HG02759 (cell line): ENCODE measurements at regions not wholly inside any gene's neighbourhood (a gene's known extent, or its start where the extent isn't known, plus 50 kb on each side); places are given as distances from the start of the nearest gene placed in this dataset.
A peak's percentile ranks its signal among the peaks of the same experiment; 100 is the strongest.

ENCODE experiments used
- ATAC-seq: cut with Tn5 transposase; IDR thresholded peaks from one replicate; pipeline ENCODE4 v1.9.1; 2021; ENCODE audit warnings: mild to moderate bottlenecking, moderate library complexity; ENCODE audit not compliant: unreplicated experiment

GRCh38 chr2:37541516-37541915 lies 129.9 kb downstream of the CDC42EP3 start:
- no peak for ATAC-seq

GRCh38 chr2:37543999-37544557 lies 127.4 kb downstream of the CDC42EP3 start:
- no peak for ATAC-seq

GRCh38 chr2:37544591-37545031 lies 126.8 kb downstream of the CDC42EP3 start:
- ATAC-seq: no peak

DNA sequence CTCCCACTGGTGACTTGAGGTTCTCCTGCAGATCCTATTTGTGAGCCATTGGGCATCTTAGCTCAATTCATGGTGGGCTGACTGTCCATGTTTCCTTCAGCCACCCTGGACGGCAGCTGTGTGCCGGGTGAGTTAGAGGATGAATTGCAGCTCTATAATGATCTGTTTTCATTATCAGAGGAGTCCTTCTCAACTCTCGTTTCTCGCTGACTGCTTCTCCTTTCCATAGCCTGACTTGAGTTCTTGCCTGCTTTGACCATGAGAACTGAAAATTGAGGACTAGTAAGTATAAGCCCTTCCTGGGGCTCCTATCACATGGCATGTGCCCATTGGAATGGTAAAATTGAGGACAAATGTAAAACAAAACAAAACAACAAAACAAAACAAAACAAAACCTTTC lies 121.8 kb downstream of the CDC42EP3 start:
- ATAC-seq: no peak

GRCh38 chr2:37550190-37550589 lies 121.3 kb downstream of the CDC42EP3 start:
- ATAC-seq: no peak

- ATAC-seq: no peak
These were observed 119.7 kb downstream of the CDC42EP3 start for GRCh38 chr2:37551783-37552182.

DNA sequence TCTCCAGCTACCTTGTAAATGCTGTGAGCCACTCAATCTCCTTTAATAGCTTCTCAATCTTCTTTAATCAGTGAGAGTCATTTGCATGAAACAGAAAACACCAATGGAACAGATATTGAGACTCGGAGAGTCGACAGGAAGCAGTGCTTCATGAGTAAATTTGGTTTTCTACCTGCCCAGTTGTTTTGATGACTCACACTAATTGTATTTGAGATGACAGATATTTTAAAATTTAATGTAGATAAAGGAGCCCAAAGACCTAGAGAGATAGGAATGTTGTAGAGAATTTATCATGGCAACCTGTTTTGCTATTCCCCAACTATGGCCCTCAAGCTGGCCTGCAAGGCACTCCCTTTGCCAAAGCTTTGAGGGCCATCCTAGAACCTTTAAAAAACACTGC lies 119.1 kb downstream of the CDC42EP3 start:
- no peak for ATAC-seq

GRCh38 chr2:37553411-37554154 lies 117.9 kb downstream of the CDC42EP3 start:
- ATAC-seq: no peak

GRCh38 chr2:37554155-37554510 lies 117.3 kb downstream of the CDC42EP3 start:
- ATAC-seq: no peak

DNA sequence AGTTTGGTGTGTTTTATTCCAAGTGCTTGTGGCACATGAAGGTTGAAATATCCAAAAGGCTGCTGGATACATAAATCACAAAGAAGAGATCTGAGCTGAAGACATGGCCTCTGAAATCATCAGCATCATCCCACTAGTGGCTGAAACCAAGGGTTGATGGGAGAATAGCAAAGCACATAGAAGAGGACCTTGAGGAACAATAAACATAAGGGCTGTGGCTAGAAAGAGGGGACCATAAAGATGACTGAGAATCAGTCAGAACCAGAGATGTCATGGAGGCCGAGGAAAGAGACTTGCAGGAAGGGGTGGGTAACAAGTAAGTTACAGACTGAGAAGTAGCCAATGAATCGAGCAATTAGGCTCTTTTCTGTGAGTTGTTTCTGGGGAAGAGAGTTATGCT lies 116.8 kb downstream of the CDC42EP3 start:
- no peak for ATAC-seq

GRCh38 chr2:37555457-37555856 lies 116.0 kb downstream of the CDC42EP3 start:
- peak; percentile 71 for ATAC-seq

GRCh38 chr2:37556256-37556655 lies 115.2 kb downstream of the CDC42EP3 start:
- ATAC-seq: no peak

- ATAC-seq: peak; percentile 74
These were observed 112.8 kb downstream of the CDC42EP3 start for GRCh38 chr2:37558623-37559022.

DNA sequence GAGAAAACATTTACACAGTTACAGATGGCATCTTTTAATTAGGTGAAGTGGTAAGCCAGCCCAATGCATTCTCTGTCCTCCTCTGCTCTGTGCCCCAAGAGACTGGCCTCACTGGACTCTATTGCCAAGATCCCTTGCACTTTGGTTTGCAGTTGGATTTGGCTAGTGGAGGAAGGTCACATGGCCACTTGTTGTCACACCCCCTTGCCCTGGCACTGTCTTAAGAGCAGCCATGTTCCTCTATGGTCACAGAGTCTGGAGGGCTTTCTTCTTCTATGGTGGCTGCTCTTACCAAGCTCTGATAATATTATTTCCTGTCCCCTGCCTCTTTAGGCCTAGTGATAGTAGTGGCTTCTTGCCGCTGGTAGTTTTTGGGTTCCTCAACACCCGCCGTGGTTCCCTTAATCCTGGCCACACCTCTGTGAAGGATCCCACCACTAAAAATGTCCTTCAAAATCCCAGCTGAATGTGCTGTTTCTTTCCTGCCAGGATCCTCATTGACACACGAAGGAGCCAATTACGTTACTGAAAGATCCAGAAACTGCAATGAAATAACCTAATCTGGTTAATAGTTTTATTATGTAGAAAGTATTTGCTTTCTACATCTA lies 111.1 kb downstream of the CDC42EP3 start:
- no peak for ATAC-seq

- ATAC-seq: no peak
These were observed 110.4 kb downstream of the CDC42EP3 start for GRCh38 chr2:37560863-37561614.

DNA sequence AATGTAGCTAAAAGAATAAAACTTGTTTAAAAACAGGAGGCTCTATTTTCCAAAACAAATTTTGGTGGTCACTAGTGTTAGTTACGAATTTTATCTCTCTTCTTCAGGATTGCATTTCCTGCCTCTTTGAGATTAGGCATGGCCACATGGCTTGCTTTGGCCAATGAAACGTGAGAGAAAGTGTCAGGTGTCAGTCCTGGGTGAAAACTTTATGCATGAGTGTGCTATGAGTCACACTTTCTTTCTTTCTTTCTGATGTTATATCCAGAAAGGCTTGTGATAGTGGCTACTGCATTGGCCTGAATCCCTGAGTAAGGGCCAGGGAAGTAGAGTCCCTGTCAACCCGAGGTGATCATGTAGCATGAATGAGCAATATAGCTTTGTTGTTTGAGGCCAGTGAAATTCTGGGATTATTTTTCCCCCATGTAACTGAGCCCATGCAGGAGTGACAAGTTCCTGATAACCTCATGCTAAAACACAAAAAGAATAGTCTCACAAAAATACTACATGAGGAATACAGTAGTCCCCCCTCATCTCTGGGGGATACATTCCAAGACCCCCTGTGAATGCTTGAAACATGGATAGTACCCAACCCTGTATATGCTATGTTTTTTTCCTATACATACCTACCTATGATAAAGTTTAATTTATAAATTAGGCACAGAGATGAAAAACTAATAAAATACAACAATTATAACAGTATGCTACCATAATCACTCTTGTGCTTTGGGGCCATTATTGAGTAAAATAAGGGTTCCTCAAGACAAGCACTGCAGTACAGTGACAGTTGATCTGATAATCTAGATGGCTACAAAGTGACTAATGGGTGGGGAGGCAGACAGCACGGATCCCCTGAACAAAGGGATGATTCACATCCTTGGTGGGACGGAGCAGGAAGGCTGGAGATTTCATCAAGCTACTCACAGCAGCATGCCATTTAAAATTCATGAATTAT lies 109.5 kb downstream of the CDC42EP3 start:
- ATAC-seq: peak; percentile 84

- ATAC-seq: no peak
These were observed 107.9 kb downstream of the CDC42EP3 start for GRCh38 chr2:37563375-37564015.

GRCh38 chr2:37564356-37564755 lies 107.1 kb downstream of the CDC42EP3 start:
- ATAC-seq: no peak

DNA sequence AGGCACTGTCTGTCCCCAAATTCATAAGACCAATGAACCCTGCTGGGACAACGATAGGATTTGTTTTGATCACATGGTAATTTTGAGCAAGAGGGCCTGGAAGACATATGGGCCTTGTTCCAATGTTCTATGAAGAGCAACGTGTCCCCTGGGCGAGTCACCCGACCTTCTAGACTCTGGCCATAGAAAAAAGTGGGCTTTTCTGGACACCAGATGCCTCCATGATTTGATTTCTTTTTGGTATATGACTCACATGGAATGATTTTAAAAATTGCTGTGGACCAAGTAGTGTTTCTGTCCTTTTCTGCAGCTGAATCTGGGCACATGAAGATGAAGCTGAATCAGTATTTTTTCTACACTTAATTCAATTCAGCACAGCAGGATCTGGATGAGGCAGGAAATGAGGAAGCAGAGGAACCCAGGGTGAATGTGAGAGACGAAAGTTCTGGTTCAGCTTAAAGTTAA lies 104.9 kb downstream of the CDC42EP3 start:
- no peak for ATAC-seq

GRCh38 chr2:37568565-37568964 lies 102.9 kb downstream of the CDC42EP3 start:
- ATAC-seq: no peak
